Stomach smooth muscle (tissue), 2 donors: ENCODE measurements at regions not wholly inside any gene's neighbourhood (a gene's known extent, or its start where the extent isn't known, plus 50 kb on each side); places are given as distances from the start of the nearest gene placed in this dataset.

ENCODE experiments used
- H3K27ac ChIP-seq: one replicate; pipeline ENCODE4 v1.7.0; 2013; ENCODE audit warnings: mild to moderate bottlenecking, low read length, inconsistent platforms
- H3K27me3 ChIP-seq, 2 donors: one replicate each; pipeline ENCODE4 v1.7.0; 2013; ENCODE audit warnings: low read length in 2 of 2; ENCODE audit not compliant: insufficient read depth in 2 of 2, control insufficient read depth in 1 of 2
- H3K36me3 ChIP-seq, 2 donors: one replicate each; pipeline ENCODE4 v1.7.0; 2013; ENCODE audit warnings: low read length in 2 of 2; ENCODE audit not compliant: control insufficient read depth in 2 of 2, insufficient read depth in 2 of 2
- H3K4me1 ChIP-seq: one replicate; pipeline ENCODE4 v1.7.0; 2013; ENCODE audit warnings: low read length; ENCODE audit not compliant: control insufficient read depth, insufficient read depth
- H3K4me3 ChIP-seq, 2 donors: one replicate each; pipeline ENCODE4 v1.7.0; 2013; ENCODE audit warnings: low read length in 2 of 2
- H3K9ac ChIP-seq, 2 donors: one replicate each; pipeline ENCODE4 v1.7.0; 2013; ENCODE audit warnings: low read length in 2 of 2, mild to moderate bottlenecking in 1 of 2
- H3K9me3 ChIP-seq, 2 donors: one replicate each; pipeline ENCODE4 v1.7.0; 2013; ENCODE audit warnings: low read length in 2 of 2; ENCODE audit not compliant: control insufficient read depth in 2 of 2
- donor health status: healthy.
- donor health status: Pancreatic carcinoma.

GRCh38 chr2:240288087-240288521, 147.4 kb upstream of the GPC1 start:
- no peaks in the 10 kb centered on the region for H3K9me3 ChIP-seq

GRCh38 chr2:240289701-240290431, 145.6 kb upstream of the GPC1 start:
- H3K27me3 ChIP-seq = no peaks in the 10 kb centered on the region
- no peaks in the 10 kb centered on the region for H3K36me3 ChIP-seq
- no peak overlapping the region for H3K9ac ChIP-seq
- no peaks in the 10 kb centered on the region for H3K4me1 ChIP-seq
- no peak overlapping the region for H3K4me3 ChIP-seq
- H3K27ac ChIP-seq = no peak overlapping the region
- no peaks in the 10 kb centered on the region for H3K9me3 ChIP-seq

More at GRCh38 chr2:240288087-240288521, 147.4 kb upstream of the GPC1 start:
- Histone ChIP-seq H3K36me3 (no peaks in the 10 kb centered on the region), H3K4me3 (no peak overlapping the region), H3K9ac (no peak overlapping the region), H3K27ac (no peak overlapping the region), H3K27me3 (no peaks in the 10 kb centered on the region), H3K4me1 (no peaks in the 10 kb centered on the region)

DNA sequence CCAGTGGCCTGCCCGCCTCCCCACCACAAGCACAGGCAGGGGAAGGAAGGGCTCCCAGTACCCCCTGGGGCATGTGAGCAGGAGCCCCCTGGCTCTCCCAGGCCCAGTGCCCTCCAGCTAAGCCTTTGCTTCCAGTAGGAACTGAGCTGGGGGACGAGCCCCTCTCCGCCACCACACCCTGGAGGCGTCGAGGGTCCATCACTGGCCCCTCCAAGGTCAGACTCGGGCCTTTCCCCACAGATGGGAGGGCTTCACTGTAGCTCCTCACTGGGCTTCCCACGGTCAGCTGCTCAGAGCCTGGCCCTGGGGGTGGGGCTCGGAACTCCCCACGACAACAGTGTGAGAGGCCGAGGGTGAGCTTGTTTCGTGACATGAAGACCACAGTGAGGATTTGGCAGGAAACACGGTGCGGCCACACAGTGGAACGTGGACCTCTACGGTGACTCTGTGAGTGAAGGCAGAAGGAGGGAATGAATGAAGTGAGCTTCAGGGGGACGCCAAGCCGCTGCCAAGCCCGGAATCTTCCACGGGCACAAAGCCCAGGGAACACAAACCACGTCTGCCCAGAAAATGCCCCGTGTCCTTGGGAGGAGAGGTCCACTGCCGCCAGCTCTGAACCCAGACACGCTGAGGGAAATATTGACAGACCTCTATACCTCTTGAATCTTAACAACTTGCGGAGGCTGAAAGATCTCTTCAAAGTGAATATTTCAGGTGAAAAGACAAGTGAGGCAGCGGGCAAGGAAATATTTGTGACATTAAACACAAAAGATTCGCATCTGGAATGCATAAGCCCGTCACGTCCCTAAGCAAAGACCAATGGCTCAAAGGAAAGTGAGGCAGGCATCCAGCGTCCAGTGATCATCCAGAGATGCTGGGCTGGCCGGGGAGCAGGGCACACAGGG, 144.8 kb upstream of the GPC1 start:
- no peaks in the 10 kb centered on the region for H3K4me1 ChIP-seq
- no peak overlapping the region for H3K27ac ChIP-seq
- H3K9ac ChIP-seq = no peak overlapping the region
- no peak overlapping the region for H3K4me3 ChIP-seq
- no peaks in the 10 kb centered on the region for H3K9me3 ChIP-seq
- H3K27me3 ChIP-seq = no peaks in the 10 kb centered on the region
- no peaks in the 10 kb centered on the region for H3K36me3 ChIP-seq

DNA sequence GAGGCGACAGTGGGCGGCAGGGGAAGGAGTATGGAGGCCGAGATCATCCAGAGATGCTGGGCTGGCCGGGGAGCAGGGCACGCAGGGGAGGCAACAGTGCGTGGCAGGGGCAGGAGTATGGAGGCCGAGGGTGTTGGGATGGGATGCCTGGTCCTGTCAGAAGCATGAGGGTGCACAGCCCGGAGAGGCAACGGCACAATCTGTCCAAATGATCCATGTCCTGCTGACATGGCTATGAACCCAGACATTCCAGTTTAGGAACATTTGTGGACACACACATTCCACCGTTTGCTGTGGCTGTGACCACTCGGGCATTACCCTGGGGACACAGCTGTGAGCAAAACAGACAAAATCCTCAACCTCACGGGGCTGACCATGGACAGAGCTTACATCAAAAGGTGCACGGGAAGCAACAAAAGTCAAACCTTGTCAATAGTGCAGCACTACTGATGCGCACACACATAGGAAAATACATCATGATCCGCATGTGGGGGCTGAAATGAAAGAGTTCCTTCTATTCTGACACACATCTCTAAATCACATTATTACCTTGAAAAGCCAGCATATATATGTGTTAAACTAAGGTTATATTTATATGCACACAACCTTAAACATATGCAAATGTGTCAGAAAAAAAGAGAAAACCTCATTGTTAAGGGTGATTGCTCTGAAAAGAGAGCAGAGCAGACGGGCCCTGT, 144.0 kb upstream of the GPC1 start:
- no peaks in the 10 kb centered on the region for H3K27me3 ChIP-seq
- H3K27ac ChIP-seq = no peak overlapping the region
- H3K9me3 ChIP-seq = no peaks in the 10 kb centered on the region
- no peaks in the 10 kb centered on the region for H3K4me1 ChIP-seq
- no peak overlapping the region for H3K9ac ChIP-seq
- no peak overlapping the region for H3K4me3 ChIP-seq
- H3K36me3 ChIP-seq = no peaks in the 10 kb centered on the region

- no peaks in the 10 kb centered on the region for H3K36me3 ChIP-seq
- H3K9me3 ChIP-seq = no peaks in the 10 kb centered on the region
- H3K9ac ChIP-seq = no peak overlapping the region
- no peaks in the 10 kb centered on the region for H3K4me1 ChIP-seq
- H3K4me3 ChIP-seq = no peak overlapping the region
- no peaks in the 10 kb centered on the region for H3K27me3 ChIP-seq
- H3K27ac ChIP-seq = no peak overlapping the region
These were observed 143.4 kb upstream of the GPC1 start for GRCh38 chr2:240292035-240292574.

- Histone ChIP-seq H3K27ac (no peak overlapping the region), H3K9me3 (no peaks in the 10 kb centered on the region), H3K4me1 (no peaks in the 10 kb centered on the region), H3K4me3 (no peak overlapping the region), H3K9ac (no peak overlapping the region), H3K27me3 (no peaks in the 10 kb centered on the region), H3K36me3 (no peaks in the 10 kb centered on the region)
These were observed 142.6 kb upstream of the GPC1 start for GRCh38 chr2:240292619-240293525.

GRCh38 chr2:240293557-240294461, 141.7 kb upstream of the GPC1 start:
- Histone ChIP-seq H3K4me1 (no peaks in the 10 kb centered on the region), H3K27ac (no peak overlapping the region), H3K27me3 (no peaks in the 10 kb centered on the region), H3K36me3 (no peaks in the 10 kb centered on the region), H3K9ac (no peak overlapping the region), H3K9me3 (no peaks in the 10 kb centered on the region), H3K4me3 (no peak overlapping the region)

DNA sequence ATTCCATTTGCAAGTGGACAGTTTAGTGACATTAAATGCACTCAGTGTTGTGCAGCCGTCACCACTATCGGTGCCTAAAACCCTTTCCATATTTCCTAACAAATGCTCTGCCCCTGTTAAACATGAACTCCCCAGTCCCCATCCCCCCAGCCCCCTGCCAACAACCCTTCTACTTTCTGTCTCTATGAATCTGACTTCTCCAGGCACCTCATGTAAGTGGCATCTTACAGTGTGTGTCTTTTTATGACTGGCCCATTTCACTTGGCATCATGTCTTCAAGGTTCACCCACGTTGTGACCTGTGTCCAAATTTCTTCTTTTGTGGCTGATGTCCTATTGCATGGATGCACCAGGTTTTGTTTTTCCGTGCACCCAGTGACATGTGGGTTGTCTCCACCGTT, 140.9 kb upstream of the GPC1 start:
- Histone ChIP-seq H3K27me3 (peaks cover 0 to 2% of the 10 kb centered on the region in 2 donors), H3K27ac (no peak overlapping the region), H3K9me3 (no peaks in the 10 kb centered on the region), H3K4me1 (no peaks in the 10 kb centered on the region), H3K9ac (no peak overlapping the region), H3K36me3 (no peaks in the 10 kb centered on the region), H3K4me3 (no peak overlapping the region)

DNA sequence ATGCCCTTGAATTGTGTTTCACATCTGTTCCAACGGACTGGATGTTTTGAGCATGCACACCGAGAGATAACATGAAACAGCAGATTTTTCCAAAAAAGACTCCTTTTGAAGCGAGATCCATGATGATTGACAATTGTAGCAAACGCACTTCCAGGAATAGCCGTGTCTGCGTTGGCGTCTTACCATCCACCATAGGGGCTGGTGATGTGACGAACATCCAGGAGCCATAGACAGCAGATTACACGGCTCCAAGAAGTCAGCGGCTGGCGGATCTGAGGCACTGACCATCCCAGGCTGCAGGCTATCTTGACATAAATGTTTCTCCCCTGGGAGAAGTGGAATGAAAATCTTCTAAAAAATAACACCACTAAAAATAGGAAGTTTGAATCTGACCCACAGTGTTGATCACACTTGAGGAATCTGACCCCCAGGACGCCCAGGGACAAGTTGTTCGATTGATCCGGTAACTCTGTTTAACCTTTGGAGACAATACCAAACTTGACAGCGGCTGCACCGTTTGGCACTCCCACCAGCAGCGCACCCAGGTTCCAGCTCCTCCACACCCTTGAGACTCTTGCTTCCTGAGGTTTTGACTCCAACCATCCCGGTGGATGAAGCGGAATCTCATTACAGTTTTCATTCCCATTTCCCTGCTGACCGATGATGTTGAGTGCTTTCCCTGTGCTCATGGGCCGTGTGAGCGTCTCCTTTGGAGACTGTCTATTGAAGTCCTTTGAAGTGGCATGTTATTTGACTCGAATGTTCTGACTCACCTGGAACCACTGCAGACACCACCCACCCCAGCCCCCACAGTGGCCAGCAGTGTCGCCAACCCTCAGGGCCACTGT, 140.0 kb upstream of the GPC1 start:
- no peaks in the 10 kb centered on the region for H3K36me3 ChIP-seq
- peaks cover 0 to 2% of the 10 kb centered on the region in 2 donors for H3K27me3 ChIP-seq
- no peak overlapping the region for H3K27ac ChIP-seq
- no peak overlapping the region for H3K4me3 ChIP-seq
- no peaks in the 10 kb centered on the region for H3K4me1 ChIP-seq
- no peak overlapping the region for H3K9ac ChIP-seq
- H3K9me3 ChIP-seq = no peaks in the 10 kb centered on the region
